GM18498 (cell line): ENCODE measurements at regions not wholly inside any gene's neighbourhood (a gene's known extent, or its start where the extent isn't known, plus 50 kb on each side); places are given as distances from the start of the nearest gene placed in this dataset.

Experiments used
- ATAC-seq: cut with Tn5 transposase; IDR thresholded peaks from one replicate; pipeline ENCODE4 v1.9.1; 2021; ENCODE audit warnings: mild to moderate bottlenecking, moderate library complexity; ENCODE audit not compliant: unreplicated experiment

DNA sequence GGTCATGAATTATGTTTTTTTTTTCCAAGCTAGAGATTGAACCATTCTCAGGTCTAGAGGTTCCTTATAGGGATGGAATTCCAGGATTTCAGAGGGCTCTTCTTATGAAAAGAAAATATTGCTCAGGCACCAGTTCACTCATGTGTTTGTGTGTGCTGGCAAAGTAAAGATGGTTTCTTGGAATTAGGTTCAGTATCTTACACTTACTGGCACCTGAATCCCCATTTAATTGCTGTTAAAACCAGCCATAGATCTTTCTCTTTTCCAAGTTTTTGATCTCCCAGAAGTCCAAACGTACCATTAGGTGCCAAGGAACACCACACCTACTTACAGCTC is 508.4 kb downstream of the CDH26 start:
- no peak for ATAC-seq

DNA sequence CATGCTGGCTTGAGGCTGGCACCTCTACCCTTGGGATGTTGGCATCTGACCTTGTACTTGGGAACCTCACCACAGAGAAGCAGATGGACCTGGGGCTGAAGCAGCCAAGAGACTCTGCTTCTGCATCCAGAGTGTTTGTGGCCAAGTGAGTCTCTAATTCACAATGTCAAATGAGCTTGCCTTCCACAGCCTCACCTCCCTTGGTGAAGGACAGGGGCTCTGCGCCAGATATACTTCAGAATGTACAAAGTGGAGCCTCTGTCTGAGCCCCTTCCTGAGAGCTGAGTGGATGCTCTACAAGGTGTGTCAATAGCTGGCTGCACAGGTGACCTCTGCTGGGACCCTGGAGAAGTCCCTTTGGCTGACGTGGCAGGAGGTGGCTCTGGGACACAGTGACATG is 508.9 kb downstream of the CDH26 start:
- no peak for ATAC-seq

DNA sequence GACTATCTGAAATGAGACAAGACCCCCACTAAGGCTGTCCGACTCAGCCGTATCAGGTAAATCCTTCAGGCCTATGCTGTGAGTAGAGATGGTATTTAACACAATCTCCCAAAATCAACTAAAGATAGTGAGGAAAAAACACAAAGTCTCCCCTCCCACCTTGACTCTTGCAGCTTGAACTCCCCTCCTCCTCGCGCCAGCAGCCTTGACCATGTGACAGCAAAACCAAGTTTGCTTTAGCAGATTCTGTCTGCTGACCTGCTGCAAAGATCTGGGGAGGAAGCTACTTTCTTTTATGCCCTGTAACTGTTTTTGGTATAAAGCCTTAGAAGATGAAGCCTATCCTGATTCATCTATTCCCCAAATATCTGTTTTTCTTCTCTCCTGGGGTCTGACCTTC is 509.5 kb downstream of the CDH26 start:
- ATAC-seq: no peak

DNA sequence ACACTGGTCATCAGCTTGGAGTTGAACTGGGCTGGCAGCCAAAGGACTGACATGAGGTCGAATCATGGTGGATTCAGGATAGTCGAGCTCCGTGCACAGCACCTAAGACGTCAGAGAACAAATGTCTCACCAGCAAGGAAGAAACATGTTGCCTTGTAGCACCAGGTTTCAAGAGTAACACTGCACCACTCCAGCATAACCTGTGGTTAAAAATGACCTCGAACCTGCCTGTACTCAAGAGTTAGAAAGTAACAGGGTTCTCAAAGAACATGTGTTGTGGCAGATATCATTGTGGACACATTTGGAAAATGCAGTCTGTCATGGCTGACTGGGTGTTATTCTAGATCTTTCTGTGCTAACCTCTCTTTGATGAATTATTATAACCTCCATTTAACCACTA is 511.6 kb downstream of the CDH26 start:
- no peak for ATAC-seq

DNA sequence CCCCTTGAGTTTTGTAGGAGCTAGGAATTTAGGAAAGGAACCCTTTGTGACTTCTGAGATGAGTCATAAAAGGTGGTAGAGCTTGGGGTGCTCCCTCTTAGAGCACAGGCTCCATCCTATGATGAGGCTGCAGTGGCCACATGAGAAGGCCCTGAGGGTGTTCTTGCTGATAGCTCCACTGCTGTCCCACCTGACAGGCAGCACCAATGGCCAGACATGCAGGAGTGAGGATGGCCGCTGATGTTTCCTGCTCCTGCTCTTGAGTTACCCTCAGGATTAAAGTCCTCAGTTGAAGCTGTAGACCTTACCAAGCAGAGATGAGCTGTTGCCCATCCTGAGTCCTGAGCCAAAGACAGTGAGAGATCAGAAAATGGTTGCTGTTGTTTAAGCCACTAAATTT is 512.1 kb downstream of the CDH26 start:
- no peak for ATAC-seq

DNA sequence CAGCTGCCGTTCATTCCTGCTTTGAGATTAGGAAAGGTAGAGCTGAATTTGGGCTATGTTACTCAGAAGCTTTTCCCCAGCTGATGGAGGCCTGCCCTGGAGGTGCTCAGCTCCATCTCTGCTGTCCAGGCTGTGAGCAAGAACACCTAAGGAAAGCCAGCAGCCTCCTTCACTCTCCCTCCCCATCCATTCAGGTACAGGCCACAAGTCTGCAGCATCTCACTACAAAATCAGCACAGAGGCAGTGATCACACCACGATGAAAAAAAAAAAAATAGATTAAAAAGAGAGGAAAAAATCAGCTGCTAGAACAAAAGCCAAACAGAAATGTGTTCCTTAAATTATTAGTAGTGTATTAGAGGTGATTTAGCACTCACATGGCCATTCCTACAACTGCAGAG is 515.0 kb downstream of the CDH26 start:
- no peak for ATAC-seq

DNA sequence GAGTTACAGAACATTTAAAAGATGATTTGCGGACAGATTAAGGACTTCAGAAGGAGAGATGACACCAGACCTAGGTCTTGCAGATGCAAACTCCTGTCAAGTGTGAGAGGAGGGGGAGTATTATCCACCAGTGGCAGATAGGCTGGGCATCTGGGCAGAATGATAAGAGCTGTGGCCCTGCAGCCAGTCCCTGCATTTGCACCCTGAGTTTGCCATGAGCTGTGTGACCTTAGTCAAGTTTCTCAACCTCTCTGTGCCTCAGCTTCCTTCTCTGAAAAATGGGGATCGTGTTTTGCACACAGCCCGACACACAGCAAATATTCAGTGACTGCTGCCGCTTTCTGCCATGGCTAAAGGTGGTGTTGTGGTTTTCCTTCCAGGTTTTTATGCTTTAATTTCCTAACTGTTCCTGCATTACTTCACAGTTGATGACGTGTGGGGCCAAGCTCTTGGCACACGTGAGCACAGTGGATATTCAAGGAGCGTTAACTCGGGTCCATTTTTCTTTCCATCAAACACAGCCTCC is 516.2 kb downstream of the CDH26 start:
- no peak for ATAC-seq

DNA sequence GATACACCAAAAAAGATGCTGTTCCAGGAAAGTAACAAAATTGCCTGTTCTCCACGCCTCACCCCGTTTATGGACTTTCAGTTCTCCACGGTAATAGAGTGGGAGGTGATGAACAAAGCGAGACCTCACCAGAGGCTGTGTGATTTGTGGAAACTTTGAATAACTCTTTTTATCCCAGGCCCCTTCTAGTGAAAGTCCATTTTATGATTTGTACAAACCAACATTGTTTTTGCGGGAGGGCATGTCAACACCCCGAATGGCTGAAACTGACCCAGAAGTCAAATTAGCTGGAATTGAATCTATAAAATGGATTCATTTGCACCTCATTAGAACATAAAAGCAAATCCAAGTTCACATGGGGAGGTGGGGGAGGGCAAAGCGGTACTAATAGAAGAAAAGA is 517.8 kb downstream of the CDH26 start:
- ATAC-seq: no peak

DNA sequence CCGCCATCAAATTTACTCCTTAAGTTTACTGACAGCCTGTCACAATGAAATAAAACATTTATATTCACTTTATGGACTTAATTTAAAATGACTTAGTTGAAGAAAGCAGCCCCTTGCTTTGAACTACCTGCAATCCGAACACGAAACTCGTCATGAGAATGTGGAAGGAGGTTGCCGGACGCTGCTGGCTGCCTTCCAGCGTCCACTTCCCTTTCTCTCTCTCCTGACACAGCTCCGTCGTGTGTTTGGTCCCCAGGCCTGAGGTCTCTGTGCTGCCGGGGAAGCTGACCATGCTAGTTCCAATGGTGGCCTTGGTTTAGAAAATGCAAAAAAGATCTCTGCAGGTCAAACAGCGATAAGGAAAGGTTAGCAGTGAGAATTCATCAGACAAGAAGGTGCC is 519.7 kb downstream of the CDH26 start:
- ATAC-seq: no peak

DNA sequence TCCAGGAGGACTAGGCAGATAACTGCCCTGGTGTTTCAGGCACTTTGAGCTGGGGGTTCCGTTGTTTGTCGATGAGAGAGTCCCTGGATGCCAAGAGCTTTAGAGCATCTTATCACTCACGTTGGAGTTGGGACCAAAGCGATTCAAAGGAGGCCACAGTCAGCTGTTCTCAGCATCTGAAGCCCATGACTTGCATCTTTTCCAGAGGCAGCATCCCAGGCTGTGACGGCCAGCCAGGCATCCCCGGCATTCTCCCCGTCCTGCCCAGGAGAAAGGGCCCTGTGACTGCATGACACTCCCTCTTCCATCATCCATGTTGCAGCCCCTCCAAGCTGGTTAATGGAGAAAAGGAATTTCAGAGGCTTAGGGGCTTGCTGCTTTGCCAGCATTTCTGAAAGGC is 520.3 kb downstream of the CDH26 start:
- no peak for ATAC-seq

DNA sequence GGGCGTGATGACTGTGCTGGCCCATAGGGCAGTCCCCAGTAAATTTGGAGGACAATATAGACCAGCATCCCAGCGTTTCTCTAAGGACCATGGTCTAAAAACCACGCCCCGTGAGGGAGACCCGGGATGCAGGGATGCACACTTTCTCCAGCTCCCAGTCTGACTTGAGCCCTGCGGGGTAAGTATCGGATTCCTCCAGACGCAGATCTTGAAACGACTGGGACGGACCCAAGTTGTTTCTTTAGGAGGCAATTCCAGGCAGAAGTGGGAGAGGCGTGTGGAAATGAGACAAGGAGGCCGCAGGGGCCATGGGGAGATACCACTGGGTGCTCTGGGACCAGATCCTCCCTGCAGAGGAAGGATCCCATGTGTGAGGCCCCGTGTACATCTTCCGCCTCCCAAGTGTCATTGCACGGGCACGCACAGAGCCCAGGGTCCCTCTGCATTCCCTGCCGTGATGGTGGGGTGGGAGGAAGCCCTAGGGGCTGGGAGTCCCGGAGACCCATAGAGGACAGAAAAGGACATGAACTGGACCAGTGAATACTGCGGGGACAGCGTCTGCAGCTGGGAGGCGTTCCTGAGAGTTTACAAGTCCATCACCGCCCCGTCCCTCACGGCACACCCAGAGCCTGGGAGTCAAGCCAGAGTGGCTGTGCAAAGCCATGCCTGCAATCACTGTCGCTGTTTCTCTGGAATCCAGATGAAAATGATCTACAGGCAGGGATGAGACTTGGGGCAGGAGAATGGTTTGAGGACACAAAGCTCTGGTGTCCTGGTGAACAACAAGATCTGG is 522.9 kb downstream of the CDH26 start:
- no peak for ATAC-seq

DNA sequence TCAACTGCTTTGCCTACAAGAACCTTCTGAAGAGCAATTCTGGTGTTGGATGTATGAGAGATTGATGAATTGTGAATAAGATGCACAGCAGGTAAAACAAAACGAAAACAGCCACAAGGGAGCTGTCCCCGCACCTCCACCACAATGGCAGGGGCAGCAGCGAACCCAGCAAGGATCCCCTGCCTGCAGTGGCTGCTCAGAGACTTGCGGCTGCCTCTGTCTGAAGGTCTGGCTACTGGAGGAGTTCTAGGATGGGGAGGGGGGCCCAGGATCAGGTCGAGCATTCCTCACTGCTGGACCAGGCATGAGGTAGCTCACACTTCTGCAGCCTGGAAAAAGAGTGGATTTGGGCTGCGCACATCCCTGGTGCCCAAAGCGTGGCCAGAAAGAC is 523.5 kb downstream of the CDH26 start:
- no peak for ATAC-seq

DNA sequence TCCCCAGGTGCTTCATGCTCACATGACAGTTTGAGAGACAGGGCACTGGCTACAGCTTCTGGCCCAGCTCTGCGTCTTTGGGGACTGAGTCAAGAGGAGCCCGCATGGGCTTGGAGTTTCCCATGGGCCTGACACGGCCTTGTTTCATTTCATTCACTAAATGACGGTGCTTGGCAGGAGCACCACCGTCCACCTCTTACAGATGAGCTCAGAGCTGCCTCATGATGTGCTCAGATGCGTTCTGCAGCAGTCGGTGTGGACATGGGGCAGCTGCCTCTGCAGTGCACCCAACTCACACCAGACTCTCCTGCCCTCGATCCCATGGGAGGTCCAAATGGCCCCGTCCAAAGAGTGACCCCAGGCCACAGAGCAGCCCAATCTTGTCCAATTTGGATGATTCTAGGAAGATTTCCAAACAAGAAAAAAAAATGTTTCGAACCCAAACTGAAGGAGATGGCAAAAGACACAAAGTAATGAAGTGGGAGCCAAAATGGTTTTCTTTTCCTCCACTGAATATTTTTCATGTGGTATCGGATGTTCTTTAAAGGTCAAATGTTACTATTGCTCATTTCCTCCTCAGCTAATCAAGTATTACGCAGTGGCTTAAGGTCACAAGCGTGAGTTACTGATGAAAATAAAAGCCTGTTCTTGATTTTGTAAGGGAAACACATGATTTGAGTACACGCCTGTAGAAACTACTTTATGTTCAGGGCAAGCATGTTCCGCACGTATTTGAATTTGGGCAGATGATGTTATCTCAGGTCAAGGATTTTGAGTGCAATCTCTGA is 524.2 kb downstream of the CDH26 start:
- no peak for ATAC-seq

DNA sequence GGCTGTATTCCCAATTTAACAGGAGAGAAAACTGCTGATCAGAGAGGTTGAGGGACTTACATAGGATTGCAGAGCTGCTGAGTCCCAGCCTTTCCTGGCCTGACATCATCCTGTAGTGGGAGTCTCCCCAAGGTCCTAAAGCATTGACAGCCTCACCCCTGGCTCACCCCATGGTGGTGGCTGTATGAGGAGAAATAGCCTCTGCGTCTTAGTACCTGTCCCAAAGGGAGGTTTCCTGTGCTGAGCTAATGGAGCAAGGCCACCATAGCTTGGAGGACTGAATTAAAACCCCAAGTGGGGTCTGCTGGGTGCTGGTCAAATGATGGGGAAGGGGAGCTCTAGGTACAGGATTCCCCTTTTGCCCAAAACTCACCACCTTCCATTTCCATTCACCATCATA is 525.1 kb downstream of the CDH26 start:
- ATAC-seq: no peak

DNA sequence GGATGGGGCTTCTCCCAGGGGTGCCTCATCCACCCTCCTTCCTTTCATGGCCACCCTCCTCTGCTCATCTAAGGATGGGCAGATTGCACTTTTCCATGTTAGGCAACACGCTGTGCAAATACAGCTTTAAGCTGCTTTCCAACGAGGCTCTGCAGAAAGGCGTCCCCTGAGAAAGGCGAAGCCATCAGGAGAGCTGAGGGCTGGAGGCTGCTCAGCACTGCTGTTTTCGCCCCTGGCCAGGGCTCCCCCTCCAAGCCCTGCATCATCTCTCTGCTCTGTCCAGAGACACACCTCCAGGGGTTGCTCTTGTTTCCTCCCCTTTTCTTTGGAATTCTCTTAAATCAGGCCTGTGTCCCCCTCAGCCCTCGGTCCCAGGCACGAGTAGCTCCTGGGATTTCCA is 526.1 kb downstream of the CDH26 start:
- no peak for ATAC-seq

DNA sequence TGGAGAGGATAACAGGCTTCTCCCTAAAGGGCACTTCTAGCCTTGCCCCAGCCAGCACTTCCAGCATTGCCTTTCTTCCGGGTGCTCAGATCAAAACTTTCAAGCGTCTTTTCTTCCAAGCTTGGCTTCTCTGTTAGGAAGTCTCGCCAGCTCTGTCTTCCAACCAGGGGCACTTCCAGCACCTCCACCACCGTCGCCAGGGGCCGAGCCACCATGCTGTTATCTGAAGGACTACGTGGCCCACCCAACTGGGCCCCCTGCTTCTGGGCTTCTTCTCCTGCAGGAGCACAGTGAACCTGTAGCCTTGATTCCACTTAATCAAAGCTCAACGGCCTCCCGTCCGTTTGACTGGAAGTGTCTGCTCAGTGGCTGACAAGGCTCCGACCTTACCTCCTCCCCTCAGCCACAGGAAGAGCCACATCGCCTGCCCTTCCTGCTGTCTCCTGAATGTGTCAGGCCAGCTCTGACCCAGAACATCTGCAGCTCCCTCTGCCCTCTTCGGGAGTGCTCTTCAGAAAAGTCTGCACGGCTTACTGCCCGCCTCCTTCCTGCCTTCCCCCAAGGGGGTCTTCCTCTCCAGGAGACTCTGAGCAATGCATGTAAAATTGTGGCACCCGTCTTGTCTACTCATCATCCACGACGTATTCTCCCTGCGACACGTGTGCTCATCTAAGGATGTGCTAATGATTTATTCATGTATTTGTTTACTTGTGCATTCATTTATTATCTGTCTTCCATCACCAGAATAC is 527.0 kb downstream of the CDH26 start:
- no peak for ATAC-seq

DNA sequence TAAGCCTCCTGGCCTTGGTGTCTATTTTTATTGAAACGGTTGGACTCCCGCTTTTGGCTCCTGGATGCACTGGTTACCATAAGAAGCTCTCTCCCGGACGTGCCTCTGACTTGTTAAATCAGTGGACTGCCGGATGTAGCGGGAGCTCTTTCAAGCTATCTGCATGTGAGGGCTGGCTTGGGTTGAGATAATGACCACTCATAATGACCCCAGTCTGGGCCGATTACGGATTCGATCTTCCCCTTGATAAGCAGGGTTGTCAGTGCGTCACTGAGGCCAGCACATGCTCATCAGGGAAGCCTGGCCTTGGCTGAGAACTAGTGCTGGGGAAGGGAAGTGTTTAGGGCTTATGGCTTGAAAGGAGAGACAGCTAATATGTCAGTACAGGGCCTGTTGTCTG is 528.1 kb downstream of the CDH26 start:
- no peak for ATAC-seq

DNA sequence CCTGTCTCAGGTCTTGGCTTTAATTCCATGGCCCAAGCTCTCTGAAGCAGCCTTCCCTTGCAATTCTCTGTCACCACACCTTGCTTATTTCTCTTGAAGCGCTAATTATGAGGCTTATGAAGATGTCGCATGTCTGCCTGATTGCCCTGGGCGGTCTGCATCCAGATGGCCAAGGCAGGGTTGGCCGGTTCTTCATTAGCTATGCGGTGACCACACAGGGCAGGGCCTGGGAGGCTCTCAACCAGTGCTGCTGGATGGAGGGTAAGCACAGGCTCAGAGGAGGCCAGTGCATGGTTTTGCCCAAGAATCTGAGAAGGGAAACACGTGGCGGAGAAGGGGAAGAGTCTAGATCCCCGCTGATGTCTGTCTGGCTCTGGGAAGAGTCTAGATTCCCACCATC is 528.7 kb downstream of the CDH26 start:
- ATAC-seq: no peak

DNA sequence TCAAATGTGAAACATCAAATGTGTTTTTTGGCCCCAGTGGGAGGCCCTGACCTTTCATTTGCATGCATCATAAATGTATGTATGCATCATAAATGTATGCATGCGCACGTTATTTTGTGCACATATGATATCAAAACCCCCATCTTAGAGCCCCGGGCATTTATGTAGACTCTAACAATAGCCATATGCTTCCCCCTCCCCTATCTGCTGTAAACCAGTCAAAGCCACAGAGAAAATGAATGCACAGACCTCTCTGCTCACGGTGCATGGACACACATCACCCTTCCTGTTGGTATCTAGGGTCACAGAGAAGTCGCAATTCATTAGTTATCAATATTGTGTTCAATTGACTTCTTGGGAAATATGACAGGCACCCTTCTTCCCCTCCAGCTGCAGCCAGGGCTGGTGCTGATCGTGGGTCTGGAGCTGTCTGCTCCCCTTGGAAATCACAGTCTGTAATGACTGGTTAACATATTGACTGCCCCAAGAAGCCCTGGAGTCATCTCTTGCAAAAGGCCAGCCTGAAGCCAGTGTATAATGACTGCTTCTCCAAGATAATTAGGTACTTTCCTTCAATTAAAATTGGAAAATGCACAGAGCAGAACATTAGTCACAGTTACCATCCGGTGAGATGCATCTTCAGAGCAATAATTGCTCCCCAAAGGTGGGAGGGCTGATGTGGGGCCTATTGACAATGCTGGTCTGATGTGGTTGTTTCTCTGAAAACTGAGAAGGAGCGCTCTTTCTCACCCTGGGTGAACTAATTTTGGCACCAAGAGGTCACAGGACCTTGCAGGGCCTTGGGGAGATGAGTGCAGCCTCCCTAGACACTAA is 532.2 kb downstream of the CDH26 start:
- no peak for ATAC-seq

DNA sequence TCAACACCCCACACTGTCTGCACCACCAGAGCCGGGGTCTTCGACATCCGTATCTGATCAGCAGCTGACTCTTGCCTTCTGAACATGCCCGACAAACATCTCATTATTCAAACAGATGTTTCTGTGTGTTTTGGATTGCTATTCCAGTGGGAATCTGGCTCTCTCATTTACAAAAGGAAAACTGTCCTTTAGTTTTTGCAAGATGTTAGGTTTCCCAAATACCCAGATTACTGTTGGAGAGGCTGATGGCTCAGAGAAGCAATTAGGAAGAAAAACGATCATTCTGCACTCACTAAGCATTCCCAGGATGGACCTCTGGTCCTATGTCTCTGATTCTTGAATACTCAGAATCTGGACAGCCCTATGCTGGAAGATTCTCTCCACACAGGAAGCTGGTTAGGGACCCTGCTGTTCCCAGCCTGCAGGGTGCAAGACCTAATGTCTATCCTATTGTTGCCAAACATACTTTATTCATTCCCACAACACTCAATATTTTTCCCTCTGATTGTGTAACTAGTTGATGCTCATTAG is 532.9 kb downstream of the CDH26 start:
- ATAC-seq: no peak

DNA sequence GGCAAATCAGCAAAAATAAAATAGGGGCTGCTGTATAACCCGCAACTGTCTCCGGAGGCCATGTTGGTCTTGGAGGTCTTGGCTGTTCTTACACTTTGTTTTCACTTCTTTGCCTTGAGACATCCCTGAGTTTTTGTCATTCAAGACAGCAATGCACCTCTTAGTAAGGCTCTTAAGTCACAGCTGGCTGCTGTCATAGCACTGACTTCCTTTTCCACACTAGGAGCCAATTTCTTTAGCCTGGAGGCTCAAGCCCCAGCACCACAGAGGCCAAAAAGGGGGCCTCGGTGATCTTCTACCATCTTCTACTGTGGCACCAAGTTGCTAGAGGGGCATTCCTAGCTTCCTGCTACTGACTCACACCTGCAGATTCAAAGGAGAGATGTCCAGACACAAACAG is 536.3 kb downstream of the CDH26 start:
- ATAC-seq: no peak
